Body of pancreas (tissue), 4 donors: ENCODE measurements at regions not wholly inside any gene's neighbourhood (a gene's known extent, or its start where the extent isn't known, plus 50 kb on each side); places are given as distances from the start of the nearest gene placed in this dataset.
A peak's percentile ranks its signal among the peaks of the same experiment; 100 is the strongest.

Source experiments
- ATAC-seq: fragments of 150-250 bp; one replicate; pipeline ENCODE4 v1.9.1; 2016
- DNase-seq, 4 donors: peaks; one replicate each; pipeline ENCODE4 v3.0.0-alpha.2; 2019
- H3K27ac ChIP-seq, 4 donors: fragments of 200-600 bp; sonication (generic); 1 replicate in 3 of 4; 2 replicates in 1 of 4; pipeline versions ENCODE4 v1.5.1 to v1.6.1; 2016 to 2019; ENCODE audit warnings: mild to moderate bottlenecking in 1 of 4, mixed read lengths in 1 of 4, moderate library complexity in 1 of 4
- H3K27me3 ChIP-seq, 2 donors: fragments of 200-600 bp; sonication (generic); one replicate each; pipeline ENCODE4 v1.6.0; 2016; ENCODE audit warnings: mild to moderate bottlenecking in 1 of 2
- H3K36me3 ChIP-seq, 2 donors: fragments of 200-600 bp; sonication (generic); replicated peaks in 1 of 2; 2 replicates each; pipeline ENCODE4 v1.5.1; 2016; ENCODE audit warnings: low read depth in 2 of 2; ENCODE audit not compliant: insufficient read depth in 1 of 2
- H3K4me1 ChIP-seq: fragments of 200-600 bp; sonication (generic); one replicate; pipeline ENCODE4 v1.6.0; 2016
- H3K4me3 ChIP-seq, 2 donors: fragments of 200-600 bp; sonication (generic); 1 replicate in 1 of 2; 2 replicates in 1 of 2; pipeline ENCODE4 v1.5.1; 2016 to 2019
- H3K9me3 ChIP-seq, 3 donors: fragments of 200-600 bp; sonication (generic); 1 replicate in 2 of 3; 2 replicates in 1 of 3; pipeline ENCODE4 v1.5.1; 2016
- POLR2A ChIP-seq, 3 donors: fragments of 450-650 bp; IDR thresholded peaks; one replicate each; pipeline ENCODE4 v1.6.1; 2016; ENCODE audit warnings: antibody characterized with exemption in 3 of 3, mild to moderate bottlenecking in 2 of 3
- WGBS, 2 donors: methylation state at CpG; one replicate each; pipeline ENCODE4 v1.1.5; 2017; 5-methylcytosine and 5-hydroxymethylcytosine counted together
- intact Hi-C: fragments of 100-400 bp; cut with DNase I; formaldehyde crosslinking; loops from one replicate; pipeline ENCODE4 v1.15.1; 2023
- TF ChIP-seq, protein P1 (sequence below), 7 experiments: fragments of 450-650 bp in 4 of 7; fragments of 200-600 bp in 3 of 7; sonication (generic) in 3 of 7; IDR thresholded peaks; one replicate each; pipeline ENCODE4 v1.5.1; 2016 to 2019; ENCODE audit warnings: antibody characterized with exemption in 7 of 7

DNA sequence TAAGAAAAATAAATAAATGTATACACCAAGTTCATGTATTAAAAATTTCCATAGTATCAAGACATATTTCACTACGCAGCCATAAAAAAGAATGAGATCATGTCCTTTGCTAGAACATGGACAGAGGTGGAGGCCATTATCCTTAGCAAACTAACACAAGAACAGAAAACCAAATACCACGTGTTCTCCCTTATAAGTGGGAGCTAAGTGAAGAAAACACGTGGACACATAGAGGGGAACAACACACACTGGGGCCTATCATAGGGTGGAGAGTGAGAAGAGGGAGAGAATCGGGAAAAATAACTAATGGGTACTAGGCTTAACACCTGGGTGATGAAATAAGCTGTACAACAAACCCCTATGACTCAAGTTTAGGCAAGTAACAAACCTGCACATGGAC, 552.4 kb upstream of the PBX1 start:
- no peaks in the 10 kb centered on the region for H3K36me3 ChIP-seq
- ATAC-seq: no peak
- no peaks in the 10 kb centered on the region for H3K9me3 ChIP-seq
- no peak for DNase-seq
- intact Hi-C loops: no loop called here
- H3K27me3 ChIP-seq: no peaks in the 10 kb centered on the region
- no peaks in the 10 kb centered on the region for H3K4me1 ChIP-seq
- H3K27ac ChIP-seq: no peak overlapping the region
- TF ChIP-seq, protein P1, sequence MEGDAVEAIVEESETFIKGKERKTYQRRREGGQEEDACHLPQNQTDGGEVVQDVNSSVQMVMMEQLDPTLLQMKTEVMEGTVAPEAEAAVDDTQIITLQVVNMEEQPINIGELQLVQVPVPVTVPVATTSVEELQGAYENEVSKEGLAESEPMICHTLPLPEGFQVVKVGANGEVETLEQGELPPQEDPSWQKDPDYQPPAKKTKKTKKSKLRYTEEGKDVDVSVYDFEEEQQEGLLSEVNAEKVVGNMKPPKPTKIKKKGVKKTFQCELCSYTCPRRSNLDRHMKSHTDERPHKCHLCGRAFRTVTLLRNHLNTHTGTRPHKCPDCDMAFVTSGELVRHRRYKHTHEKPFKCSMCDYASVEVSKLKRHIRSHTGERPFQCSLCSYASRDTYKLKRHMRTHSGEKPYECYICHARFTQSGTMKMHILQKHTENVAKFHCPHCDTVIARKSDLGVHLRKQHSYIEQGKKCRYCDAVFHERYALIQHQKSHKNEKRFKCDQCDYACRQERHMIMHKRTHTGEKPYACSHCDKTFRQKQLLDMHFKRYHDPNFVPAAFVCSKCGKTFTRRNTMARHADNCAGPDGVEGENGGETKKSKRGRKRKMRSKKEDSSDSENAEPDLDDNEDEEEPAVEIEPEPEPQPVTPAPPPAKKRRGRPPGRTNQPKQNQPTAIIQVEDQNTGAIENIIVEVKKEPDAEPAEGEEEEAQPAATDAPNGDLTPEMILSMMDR (IDR thresholded peaks at IDR 0.05): no peak
- TF ChIP-seq POLR2A (IDR thresholded peaks at IDR 0.05): no peak
- H3K4me3 ChIP-seq: no peak overlapping the region
- 66 to 67% methylated on average over 4 of the region's 4 CpGs for WGBS, 2 donors

DNA sequence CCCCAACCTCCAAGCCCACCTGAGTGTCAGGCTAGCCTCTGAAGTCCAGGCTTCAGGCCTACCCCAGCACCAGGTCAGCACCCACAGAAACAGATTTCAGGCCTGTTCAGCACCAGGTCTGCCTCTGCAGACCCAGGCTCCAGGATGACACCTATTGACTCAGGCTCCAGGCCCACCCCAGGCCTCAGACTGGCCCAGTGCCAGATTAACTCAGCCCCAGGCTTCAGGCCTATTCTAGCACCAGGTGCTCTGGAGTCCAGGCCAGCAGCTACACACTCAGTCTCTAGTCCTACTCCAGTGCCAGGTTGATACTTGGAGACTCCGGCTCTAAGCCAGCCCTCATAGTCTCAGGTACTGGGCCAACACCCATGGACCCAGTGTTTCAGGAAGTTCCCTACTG, 541.7 kb upstream of the PBX1 start:
- Histone ChIP-seq H3K27me3 (no peaks in the 10 kb centered on the region), H3K4me1 (no peaks in the 10 kb centered on the region), H3K36me3 (no peaks in the 10 kb centered on the region), H3K4me3 (no peak overlapping the region), H3K9me3 (peaks cover 0 to 6% (median 0%) of the 10 kb centered on the region in 3 donors), H3K27ac (no peak overlapping the region)
- DNase-seq (peak in 1 of 4 donors; percentile 9), ATAC-seq (no peak)
- TF ChIP-seq POLR2A (IDR thresholded peaks at IDR 0.05): no peak
- TF ChIP-seq, protein P1 (IDR thresholded peaks at IDR 0.05): no peak
- WGBS, 2 donors: 86% methylated on average over 1 of the region's 1 CpG; no CpG with 5 or more reads in 1 of the 2 donors
- intact Hi-C loops: no loop called here

DNA sequence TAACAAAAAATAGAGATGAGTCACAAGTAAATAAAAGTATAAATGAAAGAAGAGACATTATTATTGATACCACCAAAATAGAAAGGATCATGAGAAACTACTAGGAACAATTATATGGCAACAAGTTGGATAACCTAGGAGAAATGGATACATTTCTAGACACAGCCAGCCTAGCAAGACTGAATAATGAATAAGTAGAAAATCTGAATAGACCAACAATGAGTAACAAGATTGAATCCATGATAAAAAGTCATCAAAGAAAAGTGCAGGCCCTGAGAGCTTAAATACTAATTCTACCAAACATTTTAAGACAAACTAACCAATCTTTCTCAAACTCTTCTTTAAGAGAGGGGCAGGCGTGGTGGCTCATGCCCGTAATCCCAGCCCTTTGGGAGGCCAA, 538.6 kb upstream of the PBX1 start:
- H3K9me3 ChIP-seq: peaks cover 0 to 6% (median 0%) of the 10 kb centered on the region in 3 donors
- WGBS, 2 donors: 49 to 63% methylated on average over 2 of the region's 2 CpGs
- no peaks in the 10 kb centered on the region for H3K27me3 ChIP-seq
- H3K4me3 ChIP-seq: no peak overlapping the region
- no peaks in the 10 kb centered on the region for H3K4me1 ChIP-seq
- intact Hi-C loops: no loop called here
- no peak for DNase-seq
- ATAC-seq: no peak
- TF ChIP-seq, protein P1 (IDR thresholded peaks at IDR 0.05): no peak
- TF ChIP-seq POLR2A (IDR thresholded peaks at IDR 0.05): no peak
- no peaks in the 10 kb centered on the region for H3K36me3 ChIP-seq
- no peak overlapping the region for H3K27ac ChIP-seq

DNA sequence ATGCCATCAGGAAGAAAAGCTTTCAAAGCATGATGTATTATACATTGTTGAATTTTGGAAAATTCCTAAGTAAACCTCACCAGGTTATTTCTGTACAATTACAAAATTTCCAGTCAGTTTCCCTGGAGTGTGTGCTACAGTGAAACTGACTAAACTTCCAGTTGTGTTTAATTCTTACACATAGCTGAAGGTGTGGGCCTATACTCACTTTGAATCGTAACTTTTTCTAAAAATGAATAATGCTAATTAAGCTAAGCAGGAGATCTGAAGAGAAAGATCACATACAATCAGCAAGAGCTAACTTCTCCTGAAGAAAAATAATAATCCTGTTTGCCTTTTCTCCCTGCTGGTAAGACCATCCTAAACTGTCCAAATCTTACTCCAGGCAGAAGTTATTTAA, 537.2 kb upstream of the PBX1 start:
- no peaks in the 10 kb centered on the region for H3K36me3 ChIP-seq
- no peak for ATAC-seq
- intact Hi-C loops: no loop called here
- H3K4me3 ChIP-seq: no peak overlapping the region
- DNase-seq: no peak
- peaks cover 0 to 6% (median 0%) of the 10 kb centered on the region in 3 donors for H3K9me3 ChIP-seq
- H3K4me1 ChIP-seq: no peaks in the 10 kb centered on the region
- WGBS, 2 donors: 70 to 87% methylated on average over 1 of the region's 1 CpG
- TF ChIP-seq, protein P1 (IDR thresholded peaks at IDR 0.05): no peak
- TF ChIP-seq POLR2A (IDR thresholded peaks at IDR 0.05): no peak
- no peak overlapping the region for H3K27ac ChIP-seq
- no peaks in the 10 kb centered on the region for H3K27me3 ChIP-seq

DNA sequence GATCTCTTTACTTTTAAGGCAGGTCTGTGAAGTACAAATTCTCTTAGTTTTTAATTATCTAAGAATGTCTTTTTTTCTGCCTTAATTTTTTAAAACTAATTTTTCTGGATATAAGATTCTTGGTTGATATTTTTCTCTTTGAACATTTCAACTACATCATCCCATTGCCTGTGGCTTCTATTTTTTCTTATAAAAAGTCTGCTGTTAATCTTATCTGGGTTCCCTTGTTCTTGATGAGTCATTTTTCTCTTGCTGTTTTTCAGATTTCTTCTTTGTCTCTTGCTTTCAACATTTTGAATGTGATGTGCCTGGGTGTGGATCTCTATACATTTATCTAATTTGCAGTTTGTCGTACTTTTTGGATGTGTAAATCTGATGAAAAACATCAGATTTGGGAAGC, 525.2 kb upstream of the PBX1 start:
- Histone ChIP-seq H3K36me3 (no peaks in the 10 kb centered on the region), H3K9me3 (no peaks in the 10 kb centered on the region), H3K27me3 (no peaks in the 10 kb centered on the region), H3K27ac (no peak overlapping the region), H3K4me1 (no peaks in the 10 kb centered on the region), H3K4me3 (no peak overlapping the region)
- DNase-seq (no peak), ATAC-seq (no peak)
- no peak for TF ChIP-seq POLR2A (IDR thresholded peaks at IDR 0.05)
- TF ChIP-seq, protein P1 (IDR thresholded peaks at IDR 0.05): no peak
- intact Hi-C loops: no loop called here
- 27 to 41% methylated on average over 1 of the region's 1 CpG for WGBS, 2 donors
